ENCODE measurements at regions not wholly inside any gene's neighbourhood (a gene's known extent, or its start where the extent isn't known, plus 50 kb on each side); places are given as distances from the start of the nearest gene placed in this dataset.

DNA sequence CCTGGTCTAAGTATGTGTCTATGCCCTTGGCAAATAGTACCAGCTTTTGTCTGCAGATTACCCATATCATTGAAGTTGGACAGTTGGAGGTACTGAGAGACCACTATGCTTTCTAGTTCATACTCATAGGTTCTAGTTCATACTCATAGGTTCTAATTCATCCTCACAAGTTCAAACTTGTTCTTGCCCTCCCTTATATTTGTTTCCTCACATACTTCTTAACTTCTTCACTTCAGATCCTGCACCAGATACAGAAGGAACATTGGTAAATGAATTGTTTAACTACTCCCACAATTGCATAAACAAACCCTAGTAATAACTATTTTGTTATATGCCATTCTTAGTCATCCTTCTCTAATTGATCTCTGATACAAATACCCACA lies 172.2 kb downstream of the SLITRK1 start:
- intact Hi-C loops (cut with micrococcal nuclease) = no loop called here
- Histone ChIP-seq H3K27me3 (ENCODE audit: control insufficient read depth in 2 of 2, insufficient read depth in 2 of 2, low read length in 2 of 2) (no peaks in the 10 kb centered on the region), H3K4me1 (ENCODE audit: control insufficient read depth, extremely low read depth, insufficient read depth, low read length) (no peaks in the 10 kb centered on the region), H3K27ac (ENCODE audit: insufficient read depth, low read depth, low read length) (no peak overlapping the region), H3K36me3 (ENCODE audit: control insufficient read depth in 2 of 2, extremely low read depth in 1 of 2, insufficient read depth in 2 of 2, low read length in 2 of 2) (no peaks in the 10 kb centered on the region), H3K9me3 (replicated peaks; ENCODE audit: control insufficient read depth, insufficient read depth, low read length) (peaks cover 8% of the 10 kb centered on the region), H4K20me1 (replicated peaks; ENCODE audit: control insufficient read depth, extremely low read depth, insufficient read depth, low read length) (no peaks in the 10 kb centered on the region), H3K4me2 (ENCODE audit: insufficient read depth, low read length) (no peak overlapping the region), H2AFZ (ENCODE audit: low read depth, low read length) (no peak overlapping the region), H3K9ac (replicated peaks; ENCODE audit: extremely low read depth, insufficient read depth, low read length) (no peak overlapping the region), H3K4me3 (replicated peaks in 1 of 3; ENCODE audit: insufficient read depth in 1 of 3, low read depth in 1 of 3, low read length in 3 of 3) (no peak overlapping the region), H3K79me2 (ENCODE audit: control insufficient read depth, insufficient read depth, low read length) (no peaks in the 10 kb centered on the region), H3K9me1 (replicated peaks; ENCODE audit: control insufficient read depth, extremely low read depth, insufficient read depth, low read length) (no peaks in the 10 kb centered on the region)
- POLR2A ChIA-PET = no interaction called here
- FAIRE-seq (no peak), DNase-seq (ENCODE audit: low read depth, low spot score) (no peak)
- CTCF ChIA-PET = no interaction called here
- no TSS peak for BruUV-seq (replicated peaks)
- TF ChIP-seq GATA2 (IDR thresholded peaks at IDR 0.05; ENCODE audit: insufficient read depth, insufficient read length, low read depth, low read length) (no peak), POLR2A (IDR thresholded peaks at IDR 0.05; ENCODE audit: low read depth, low read length) (no peak), POLR2AphosphoS5 (IDR thresholded peaks at IDR 0.05; ENCODE audit: insufficient read depth, low read depth, low read length) (no peak), MYC (IDR thresholded peaks at IDR 0.05; ENCODE audit: low read depth, low read length) (no peak), JUN (IDR thresholded peaks at IDR 0.05; ENCODE audit: borderline replicate concordance, insufficient read depth, insufficient read length, low read depth) (no peak), EZH2 (IDR thresholded peaks at IDR 0.05; ENCODE audit: borderline replicate concordance, low read depth, low read length, severe bottlenecking) (no peak), FOS (IDR thresholded peaks at IDR 0.05; ENCODE audit: borderline replicate concordance, insufficient read depth, low read length) (no peak)
- TF ChIP-seq, protein P1, sequence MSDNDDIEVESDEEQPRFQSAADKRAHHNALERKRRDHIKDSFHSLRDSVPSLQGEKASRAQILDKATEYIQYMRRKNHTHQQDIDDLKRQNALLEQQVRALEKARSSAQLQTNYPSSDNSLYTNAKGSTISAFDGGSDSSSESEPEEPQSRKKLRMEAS (IDR thresholded peaks at IDR 0.05; ENCODE audit: insufficient read depth, insufficient read length) = no peak
- TF ChIP-seq, protein P2, sequence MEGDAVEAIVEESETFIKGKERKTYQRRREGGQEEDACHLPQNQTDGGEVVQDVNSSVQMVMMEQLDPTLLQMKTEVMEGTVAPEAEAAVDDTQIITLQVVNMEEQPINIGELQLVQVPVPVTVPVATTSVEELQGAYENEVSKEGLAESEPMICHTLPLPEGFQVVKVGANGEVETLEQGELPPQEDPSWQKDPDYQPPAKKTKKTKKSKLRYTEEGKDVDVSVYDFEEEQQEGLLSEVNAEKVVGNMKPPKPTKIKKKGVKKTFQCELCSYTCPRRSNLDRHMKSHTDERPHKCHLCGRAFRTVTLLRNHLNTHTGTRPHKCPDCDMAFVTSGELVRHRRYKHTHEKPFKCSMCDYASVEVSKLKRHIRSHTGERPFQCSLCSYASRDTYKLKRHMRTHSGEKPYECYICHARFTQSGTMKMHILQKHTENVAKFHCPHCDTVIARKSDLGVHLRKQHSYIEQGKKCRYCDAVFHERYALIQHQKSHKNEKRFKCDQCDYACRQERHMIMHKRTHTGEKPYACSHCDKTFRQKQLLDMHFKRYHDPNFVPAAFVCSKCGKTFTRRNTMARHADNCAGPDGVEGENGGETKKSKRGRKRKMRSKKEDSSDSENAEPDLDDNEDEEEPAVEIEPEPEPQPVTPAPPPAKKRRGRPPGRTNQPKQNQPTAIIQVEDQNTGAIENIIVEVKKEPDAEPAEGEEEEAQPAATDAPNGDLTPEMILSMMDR (IDR thresholded peaks at IDR 0.05; ENCODE audit: extremely low read depth in 1 of 2, insufficient read depth in 1 of 2, low read depth in 1 of 2, low read length in 2 of 2) = no peak
- dilution Hi-C loops (cut with MboI; ENCODE audit: extremely low pct_ligation_motif_present, low sequenced_read_pairs) = no loop called here

Measured in endothelial cell of umbilical vein (primary cell).